GM21723 (cell line): ENCODE measurements at regions not wholly inside any gene's neighbourhood (a gene's known extent, or its start where the extent isn't known, plus 50 kb on each side); places are given as distances from the start of the nearest gene placed in this dataset.

Experiments used
- ATAC-seq: cut with Tn5 transposase; IDR thresholded peaks from one replicate; pipeline ENCODE4 v1.9.1; 2021; ENCODE audit warnings: mild to moderate bottlenecking, moderate library complexity; ENCODE audit not compliant: unreplicated experiment

- no peak for ATAC-seq
Observed at GRCh38 chr4:165765053-165765452, 108.0 kb upstream of the TLL1 start.

GRCh38 chr4:165766018-165766417, 107.0 kb upstream of the TLL1 start:
- no peak for ATAC-seq

DNA sequence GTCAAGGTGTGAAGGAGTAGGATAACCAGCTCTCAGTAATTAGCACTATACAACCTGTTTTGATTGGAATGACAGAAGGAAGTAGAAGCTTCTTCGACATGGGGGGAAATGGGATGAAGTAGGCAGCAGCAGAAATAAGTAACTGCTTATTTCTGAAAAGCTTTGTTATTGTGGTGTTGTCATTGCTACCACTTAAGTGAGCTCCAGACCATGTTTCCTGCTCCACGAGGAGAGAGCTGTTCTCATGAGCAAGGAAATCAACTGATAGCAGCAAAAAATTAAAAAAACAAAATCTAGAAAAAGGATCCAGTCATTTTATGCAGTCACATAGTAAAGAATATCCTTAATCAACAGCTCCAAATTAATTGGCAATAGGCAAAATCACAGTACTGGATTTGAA, 106.1 kb upstream of the TLL1 start:
- ATAC-seq: no peak

DNA sequence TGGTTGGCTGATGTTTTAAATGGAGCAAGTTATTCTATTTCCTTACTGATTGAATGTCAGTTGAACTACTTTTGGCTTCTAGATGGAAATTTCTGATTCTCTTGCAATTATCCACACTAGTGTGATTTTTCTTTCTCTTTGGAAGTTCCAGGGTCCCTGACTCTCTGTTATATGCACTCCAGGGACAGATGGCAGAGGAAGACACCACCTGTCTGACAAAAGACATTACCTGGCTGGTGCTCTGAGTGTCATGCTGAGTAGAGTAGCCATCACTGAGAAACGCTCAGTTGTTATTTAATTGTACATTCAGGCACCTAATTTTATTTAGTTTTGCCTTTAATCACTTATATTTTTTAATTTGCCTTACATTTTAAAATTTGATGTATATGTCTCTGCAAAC, 105.4 kb upstream of the TLL1 start:
- no peak for ATAC-seq

DNA sequence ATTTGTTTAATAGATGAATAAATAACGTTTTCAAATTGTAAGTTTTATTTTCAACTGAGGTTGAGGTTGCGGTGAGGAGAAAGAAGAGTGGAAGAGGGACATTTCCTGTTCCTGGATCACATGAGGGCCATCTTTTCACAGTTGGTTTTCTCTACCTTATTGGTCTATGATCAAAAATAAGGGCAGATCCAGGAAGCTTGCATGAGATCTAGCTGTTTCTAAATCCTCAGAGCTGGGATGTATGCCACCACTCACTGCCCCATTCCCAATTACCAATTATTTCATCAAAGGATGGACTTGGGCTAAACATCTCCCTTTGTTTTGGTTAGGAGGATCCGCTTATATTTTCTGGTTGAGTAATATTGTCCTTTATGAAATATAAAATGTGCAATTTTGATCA, 104.8 kb upstream of the TLL1 start:
- no peak for ATAC-seq

- no peak for ATAC-seq
Observed at GRCh38 chr4:165774326-165774725, 98.7 kb upstream of the TLL1 start.

DNA sequence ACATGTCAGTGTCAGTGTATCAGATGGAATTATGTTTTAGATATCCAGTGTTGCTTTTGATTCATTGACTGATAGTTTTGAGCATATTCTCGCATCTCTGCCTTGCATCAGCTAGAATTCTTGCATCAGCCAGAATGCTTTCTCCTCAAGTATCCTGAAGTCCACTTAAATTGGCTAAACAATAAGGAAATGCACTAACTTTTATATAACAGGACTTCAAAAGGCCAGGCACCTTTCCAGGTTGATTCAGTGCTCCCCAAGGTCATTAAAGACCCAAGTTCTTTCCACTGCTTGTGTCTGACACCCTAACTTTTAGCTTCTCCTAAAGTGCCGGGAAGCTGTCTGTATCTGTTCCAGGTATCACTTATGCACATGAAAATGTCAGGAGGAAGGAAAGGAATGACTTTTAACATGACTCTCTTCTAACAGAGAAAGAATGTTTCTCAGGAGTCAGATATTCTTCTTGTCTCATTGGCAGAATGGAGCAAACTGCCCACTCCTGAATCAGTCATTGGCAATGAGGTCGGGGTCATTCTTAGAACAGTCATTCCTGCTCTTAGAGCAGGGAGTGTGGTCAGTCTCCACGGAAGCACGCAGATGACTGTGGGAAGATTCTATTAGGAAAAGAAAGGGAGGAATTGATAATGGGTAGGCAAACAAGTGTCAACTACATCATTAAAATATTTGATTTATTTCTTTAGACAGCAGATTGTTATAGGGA, 92.9 kb upstream of the TLL1 start:
- no peak for ATAC-seq

GRCh38 chr4:165780735-165781134, 92.3 kb upstream of the TLL1 start:
- no peak for ATAC-seq

DNA sequence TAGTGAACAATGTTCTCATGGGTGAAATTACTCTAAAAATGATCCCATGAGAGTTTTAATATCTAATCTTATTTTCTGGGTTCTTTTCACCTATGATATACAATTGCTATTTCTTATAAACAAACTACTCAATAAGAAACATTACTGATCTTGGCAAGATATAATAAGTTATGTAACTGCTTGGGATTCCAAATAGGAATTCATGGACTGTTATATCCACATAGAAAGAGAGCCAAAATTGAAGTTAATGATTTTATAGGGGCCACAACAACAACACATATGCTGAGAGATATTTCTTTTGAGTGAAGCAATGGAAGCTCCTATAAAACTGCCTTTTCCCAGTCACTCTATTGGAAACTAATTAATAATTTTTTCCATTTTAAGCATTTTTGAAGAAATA, 90.4 kb upstream of the TLL1 start:
- ATAC-seq: no peak

DNA sequence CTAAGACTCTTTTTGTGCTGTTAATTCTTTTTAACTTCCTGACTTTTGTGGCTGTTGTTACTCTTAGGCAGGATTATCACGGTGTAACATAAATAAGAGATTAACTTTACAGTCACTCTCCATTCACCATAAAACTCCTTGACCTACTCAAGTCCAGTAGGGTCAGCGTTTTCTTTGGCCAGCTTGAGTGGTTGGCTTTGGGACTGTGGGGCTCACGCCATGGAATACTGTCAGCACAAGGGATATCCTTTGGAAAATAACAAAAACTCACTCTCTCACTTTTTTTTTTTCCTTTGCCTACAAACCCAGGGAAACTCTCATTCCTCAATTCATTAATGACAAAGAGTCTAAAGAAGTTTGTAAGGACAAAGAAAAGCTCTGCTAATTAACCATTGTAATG, 89.4 kb upstream of the TLL1 start:
- ATAC-seq: no peak

DNA sequence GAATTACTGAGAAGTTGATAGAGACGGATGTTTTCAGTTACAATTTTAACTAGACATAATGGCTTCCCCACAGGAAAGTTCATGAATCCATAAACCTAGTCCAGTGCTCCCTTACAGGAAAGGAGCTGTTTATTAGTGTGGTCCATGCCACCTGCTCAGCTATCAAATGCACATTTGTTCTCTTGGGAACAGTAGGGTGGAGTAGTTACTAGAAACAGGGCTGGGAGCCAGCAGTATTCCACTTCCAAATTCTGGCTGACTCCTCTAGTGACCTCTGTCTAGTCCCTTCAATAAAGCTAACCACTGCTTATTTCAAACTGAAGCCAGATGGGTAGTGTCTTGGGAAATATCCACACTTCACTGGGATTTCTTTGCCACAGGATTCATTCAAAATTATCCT, 88.4 kb upstream of the TLL1 start:
- no peak for ATAC-seq

DNA sequence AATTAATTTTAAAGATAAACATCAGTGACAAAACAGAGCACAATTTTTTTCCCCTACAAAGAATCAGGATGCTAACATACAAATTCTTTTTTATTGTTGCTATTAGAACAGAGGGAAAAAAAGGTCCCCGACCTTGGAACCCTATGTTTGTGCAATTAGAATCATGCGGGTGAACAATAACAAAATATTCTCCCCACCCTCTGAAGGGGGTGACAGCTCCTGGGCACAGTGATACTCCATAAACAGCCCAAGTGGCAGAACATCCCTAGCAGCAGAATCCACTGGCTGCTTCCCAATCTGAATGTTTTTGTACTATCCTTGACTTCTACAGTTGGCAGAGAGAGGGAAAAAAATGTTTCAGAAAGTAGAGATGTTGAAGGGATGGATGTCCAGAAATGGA, 87.7 kb upstream of the TLL1 start:
- ATAC-seq: no peak

DNA sequence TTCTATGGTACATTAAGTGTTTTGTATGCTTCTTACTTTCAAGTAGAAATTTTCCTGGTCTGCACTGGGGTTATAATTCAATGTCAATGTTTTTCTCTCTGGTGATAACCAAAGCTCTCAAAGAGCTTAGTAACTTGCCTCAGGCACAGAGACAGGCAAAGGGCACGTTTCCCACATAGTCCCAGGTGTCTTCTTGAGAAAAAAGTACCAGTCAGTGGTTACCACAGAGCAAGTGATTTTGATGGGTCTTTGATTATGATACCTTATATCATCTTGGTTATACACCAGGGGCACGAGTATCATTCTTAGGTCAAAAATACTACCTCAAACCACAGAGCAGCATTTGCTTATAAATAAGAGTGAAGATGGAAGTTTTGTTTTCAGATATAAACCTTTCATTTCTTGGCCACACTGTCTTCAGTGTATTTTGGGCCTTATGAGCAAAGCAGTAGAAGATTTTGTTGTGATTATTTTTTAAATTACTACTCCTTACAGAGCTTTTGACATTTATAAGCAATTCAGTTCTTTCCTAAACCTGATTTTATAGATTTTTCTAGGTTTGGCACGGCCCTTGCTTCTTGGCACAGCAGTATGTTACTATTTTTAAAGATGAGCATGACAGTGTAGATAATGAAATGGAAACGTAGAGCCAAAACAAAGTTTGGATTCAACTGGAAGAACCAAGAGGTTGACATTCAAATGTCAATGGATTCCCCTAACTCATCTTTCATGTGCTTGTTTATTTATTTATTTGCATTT, 85.3 kb upstream of the TLL1 start:
- ATAC-seq: no peak

GRCh38 chr4:165788686-165789463, 84.2 kb upstream of the TLL1 start:
- no peak for ATAC-seq

GRCh38 chr4:165793236-165793635, 79.8 kb upstream of the TLL1 start:
- ATAC-seq: no peak

DNA sequence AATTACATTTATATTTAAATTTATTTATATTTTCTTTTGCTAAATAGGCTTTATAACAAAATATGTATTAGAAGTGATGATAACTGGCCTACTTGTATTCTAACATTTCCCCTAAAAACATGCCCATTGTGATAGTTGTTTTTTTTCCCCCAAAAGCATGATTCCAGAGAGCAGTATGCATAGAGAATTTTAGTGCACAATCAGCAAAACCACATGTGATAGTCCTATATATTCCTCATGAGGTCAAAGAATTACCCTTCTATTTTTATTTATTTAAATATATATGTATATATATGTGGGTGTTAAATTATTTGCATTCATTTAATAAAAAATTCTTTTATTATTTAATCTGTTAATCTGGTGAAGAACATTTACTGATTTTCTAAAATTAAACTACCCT, 78.2 kb upstream of the TLL1 start:
- no peak for ATAC-seq

DNA sequence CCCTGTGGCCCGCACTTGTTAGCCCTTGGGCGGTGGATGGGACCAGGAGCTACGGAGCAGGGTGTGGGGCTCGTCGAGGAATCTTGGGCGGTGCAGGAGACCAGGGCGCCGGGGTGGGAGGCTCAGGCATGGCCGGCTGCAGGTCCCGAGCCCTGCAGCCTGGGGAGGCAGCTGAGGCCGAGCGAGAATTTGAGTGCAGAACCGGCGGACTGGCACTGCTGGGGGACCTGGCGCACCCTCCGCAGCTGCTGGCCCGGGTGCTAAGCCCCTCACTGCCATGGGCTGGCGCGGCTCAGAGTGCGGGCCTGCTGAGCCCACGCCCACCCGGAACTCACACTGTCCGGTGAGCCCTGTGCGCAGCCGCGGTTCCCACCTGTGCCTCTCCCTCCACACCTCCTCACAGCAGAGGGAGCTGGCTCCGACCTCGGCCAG, 73.6 kb upstream of the TLL1 start:
- no peak for ATAC-seq

- ATAC-seq: no peak
Observed at GRCh38 chr4:165802452-165802851, 70.6 kb upstream of the TLL1 start.

- no peak for ATAC-seq
Observed at GRCh38 chr4:165803005-165803404, 70.0 kb upstream of the TLL1 start.

GRCh38 chr4:165805406-165805805, 67.6 kb upstream of the TLL1 start:
- ATAC-seq: no peak

DNA sequence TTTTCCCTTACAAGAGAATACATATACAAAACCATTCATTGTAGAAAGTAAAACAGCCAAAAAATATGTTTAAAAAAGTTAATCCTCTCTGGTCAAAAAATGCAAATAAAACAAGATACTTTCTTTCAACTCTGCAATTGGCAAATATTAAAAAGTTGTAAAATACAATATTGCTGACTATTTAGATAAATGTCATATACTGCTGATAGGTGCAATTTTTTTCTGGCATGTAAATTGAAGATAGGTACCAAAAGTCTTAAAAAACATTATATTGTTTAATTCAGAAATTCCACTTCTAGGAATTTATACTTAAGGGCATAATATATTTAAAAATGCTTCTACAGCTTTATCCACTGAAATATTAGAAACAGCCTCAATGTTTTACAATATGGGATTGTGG, 66.4 kb upstream of the TLL1 start:
- ATAC-seq: no peak

- ATAC-seq: no peak
Observed at GRCh38 chr4:165810726-165811125, 62.3 kb upstream of the TLL1 start.
